Right kidney (tissue), 1 donor: ENCODE measurements at regions not wholly inside any gene's neighbourhood (a gene's known extent, or its start where the extent isn't known, plus 50 kb on each side); places are given as distances from the start of the nearest gene placed in this dataset.
A peak's percentile ranks its signal among the peaks of the same experiment; 100 is the strongest.
"Not testable (repeated sequence)": the region's sequence is repeated elsewhere in the genome, so short reads cannot be mapped to it uniquely, and the experiment has no call there.

Experiments
- DNase-seq: peaks from one replicate; pipeline ENCODE4 v3.0.0-alpha.2; 2016

- DNase-seq: peak; percentile 49
Measured at GRCh38 chr13:50529154-50529882, 314.2 kb downstream of the DLEU7 start.

- DNase-seq: no peak
Measured at GRCh38 chr13:50531917-50532899, 311.3 kb downstream of the DLEU7 start.

GRCh38 chr13:50535050-50535449 lies 308.4 kb downstream of the DLEU7 start:
- no peak for DNase-seq

- DNase-seq: no peak
Measured at GRCh38 chr13:50537029-50537428, 306.5 kb downstream of the DLEU7 start.

GRCh38 chr13:50539791-50540530 lies 303.5 kb downstream of the DLEU7 start:
- DNase-seq: no peak

GRCh38 chr13:50543141-50543540 lies 300.4 kb downstream of the DLEU7 start:
- DNase-seq: no peak

GRCh38 chr13:50543782-50544181 lies 299.7 kb downstream of the DLEU7 start:
- DNase-seq: peak; percentile 38

GRCh38 chr13:50544211-50544610 lies 299.3 kb downstream of the DLEU7 start:
- DNase-seq: no peak

GRCh38 chr13:50547175-50547574 lies 296.3 kb downstream of the DLEU7 start:
- not testable (repeated sequence) for DNase-seq

- no peak for DNase-seq
Measured at GRCh38 chr13:50548586-50548985, 294.9 kb downstream of the DLEU7 start.

- DNase-seq: no peak
Measured at GRCh38 chr13:50549221-50549942, 294.1 kb downstream of the DLEU7 start.

- DNase-seq: no peak
Measured at GRCh38 chr13:50550151-50550550, 293.3 kb downstream of the DLEU7 start.

GRCh38 chr13:50552424-50552966 lies 291.0 kb downstream of the DLEU7 start:
- DNase-seq: no peak

- DNase-seq: no peak
Measured at GRCh38 chr13:50561739-50562138, 281.8 kb downstream of the DLEU7 start.

GRCh38 chr13:50566646-50567045 lies 276.8 kb downstream of the DLEU7 start:
- DNase-seq: no peak

- no peak for DNase-seq
Measured at GRCh38 chr13:50572129-50572528, 271.4 kb downstream of the DLEU7 start.

- DNase-seq: no peak
Measured at GRCh38 chr13:50573066-50573465, 270.4 kb downstream of the DLEU7 start.

- no peak for DNase-seq
Measured at GRCh38 chr13:50574731-50575130, 268.8 kb downstream of the DLEU7 start.

- no peak for DNase-seq
Measured at GRCh38 chr13:50575138-50575537, 268.4 kb downstream of the DLEU7 start.

- DNase-seq: no peak
Measured at GRCh38 chr13:50576156-50576555, 267.3 kb downstream of the DLEU7 start.

GRCh38 chr13:50577806-50578205 lies 265.7 kb downstream of the DLEU7 start:
- DNase-seq: no peak
